ENCODE measurements at regions not wholly inside any gene's neighbourhood (a gene's known extent, or its start where the extent isn't known, plus 50 kb on each side); places are given as distances from the start of the nearest gene placed in this dataset.

DNA sequence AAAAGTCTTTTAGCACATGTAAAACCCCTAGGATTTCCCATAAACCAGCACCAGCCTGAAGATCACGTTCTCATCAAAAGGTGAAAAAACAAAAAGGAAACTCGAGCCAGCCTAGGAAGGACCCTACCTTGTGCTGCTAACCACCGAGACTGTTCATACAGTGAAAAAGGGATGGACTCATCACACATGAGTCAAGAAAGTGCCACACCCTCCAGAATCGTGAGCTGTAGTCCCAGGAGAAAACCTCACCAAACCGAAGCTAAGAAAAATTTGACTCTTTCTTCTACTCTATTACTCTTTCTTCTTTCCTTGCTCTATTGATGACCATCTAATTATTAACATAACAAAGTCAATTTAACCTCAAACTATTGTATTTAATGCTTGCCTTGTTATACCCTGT, 124.8 kb upstream of the USP9Y start:
- DNase-seq (ENCODE audit: low read depth) = no peak

DNA sequence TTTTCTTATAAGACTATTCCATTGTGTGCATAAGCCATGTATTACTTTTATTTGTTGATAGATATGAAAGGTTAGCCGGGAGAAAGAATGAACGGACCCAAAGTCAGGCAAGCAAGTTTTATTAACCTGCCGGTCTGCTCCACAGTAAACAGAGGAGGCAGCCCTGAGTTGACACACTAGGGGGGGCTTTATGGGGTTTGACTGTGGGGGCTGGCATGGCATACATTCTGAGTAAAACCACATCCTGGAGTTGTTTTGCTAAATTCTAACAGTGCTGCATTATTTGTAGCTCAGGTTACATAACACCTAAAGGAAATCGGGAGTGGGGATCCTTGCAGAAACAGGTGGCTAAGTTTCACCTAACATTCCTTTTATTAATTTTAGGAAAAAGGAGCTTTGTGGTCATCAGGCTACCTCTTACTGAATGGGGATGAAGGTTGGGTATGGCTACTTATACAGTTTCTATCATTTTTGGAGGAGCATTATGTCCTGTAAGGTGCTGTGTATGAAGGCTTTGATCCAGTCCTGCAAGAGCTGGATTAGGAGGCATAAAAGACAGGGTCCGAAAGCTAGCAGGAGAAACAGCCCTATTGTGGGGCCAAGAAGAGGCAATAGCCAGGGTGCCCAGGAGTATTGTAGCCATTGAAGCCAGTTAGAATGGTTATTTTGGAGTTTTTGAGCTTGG, 107.4 kb upstream of the USP9Y start:
- DNase-seq (ENCODE audit: low read depth) = no peak

DNA sequence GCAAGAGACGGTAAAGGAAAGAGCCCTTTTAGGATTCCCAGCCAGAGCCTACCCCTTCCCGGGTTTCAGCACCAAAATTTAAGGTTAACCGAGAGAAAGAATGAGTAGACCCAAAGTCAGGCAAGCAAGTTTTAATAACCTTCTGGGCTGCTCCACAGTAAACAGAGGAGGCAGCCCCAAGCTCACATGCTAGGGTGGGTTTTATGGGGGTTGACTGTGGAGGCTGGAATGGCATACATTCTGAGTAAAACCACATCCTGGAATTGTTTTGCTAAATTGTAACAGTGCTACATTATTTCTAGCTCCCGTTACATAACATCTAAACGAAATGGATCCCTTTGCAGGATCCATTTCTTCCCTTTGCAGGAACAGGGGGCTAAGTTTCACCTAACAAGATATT, 102.2 kb upstream of the USP9Y start:
- no peak for DNase-seq (ENCODE audit: low read depth)

DNA sequence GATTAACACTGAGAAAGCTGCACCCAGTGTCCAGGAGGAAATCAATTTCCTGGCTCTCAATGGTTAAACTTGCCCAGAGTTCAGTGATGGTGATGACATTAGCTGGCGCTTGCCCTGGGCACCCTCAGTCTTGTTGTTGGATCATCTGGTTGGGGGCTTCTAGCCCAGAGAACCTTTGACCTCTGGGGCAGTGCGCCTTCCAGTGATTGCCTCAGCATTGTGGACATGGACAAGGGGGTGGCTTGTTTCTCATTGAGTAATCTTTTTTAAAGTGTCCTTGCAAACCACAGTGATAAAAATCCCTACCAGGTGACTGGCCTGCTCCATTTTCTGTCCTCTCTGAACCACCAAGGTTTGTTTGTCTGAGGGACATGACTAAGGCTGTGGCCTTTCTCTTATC, 95.6 kb upstream of the USP9Y start:
- no peak for DNase-seq (ENCODE audit: low read depth)

DNA sequence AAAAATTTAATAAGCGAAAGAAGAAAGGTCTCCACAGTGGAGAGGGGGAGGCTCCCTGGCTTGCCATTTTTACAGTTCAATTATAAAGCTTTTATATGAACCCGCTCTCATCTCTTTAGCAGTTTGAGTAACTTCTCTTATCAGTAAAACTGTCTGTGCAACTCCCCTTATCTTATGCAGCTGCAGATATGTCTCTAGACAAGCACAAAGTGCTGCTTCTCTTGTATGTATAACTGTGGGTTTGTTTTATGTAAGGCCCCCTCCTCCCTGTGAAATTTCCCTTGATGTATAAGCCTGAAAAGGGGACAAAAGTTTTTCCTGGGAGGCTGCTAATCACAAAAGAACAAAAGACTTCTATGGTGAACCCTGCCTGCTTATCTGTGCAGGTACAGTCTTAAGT, 90.2 kb upstream of the USP9Y start:
- DNase-seq (ENCODE audit: low read depth) = no peak

DNA sequence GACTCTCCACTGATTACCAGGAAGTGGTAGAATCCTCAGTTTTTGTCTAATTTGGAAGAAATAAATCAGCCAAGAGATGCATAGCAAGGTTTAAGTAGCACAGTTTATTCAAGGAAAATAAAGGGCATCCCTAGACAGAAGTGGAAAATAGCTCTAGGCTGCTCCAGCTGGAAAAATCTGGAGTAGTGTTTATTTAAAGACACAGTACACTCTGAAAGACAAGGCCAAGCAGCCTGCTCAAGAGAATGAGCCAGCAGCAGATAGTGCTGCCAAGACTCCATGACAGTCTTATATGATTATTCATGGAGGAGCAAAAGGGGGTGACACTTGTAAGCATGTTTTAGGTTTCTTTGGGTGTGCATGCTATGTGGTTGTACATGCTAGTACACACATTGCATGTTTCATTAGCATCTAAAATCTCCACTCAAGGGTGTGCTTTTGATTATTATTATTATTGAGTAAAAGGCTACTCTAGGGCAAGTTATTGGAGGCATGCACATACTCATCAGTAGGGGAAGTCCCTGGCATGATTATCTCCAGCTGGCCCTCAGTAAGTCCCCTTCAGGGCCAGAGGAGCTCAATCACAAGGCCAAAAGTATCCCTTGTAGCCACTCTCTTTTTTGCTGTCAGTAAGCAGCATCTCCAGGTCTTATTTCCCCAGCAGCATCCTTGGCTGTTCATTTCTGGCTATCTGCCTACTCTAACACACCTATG, 85.1 kb upstream of the USP9Y start:
- no peak for DNase-seq (ENCODE audit: low read depth)

DNA sequence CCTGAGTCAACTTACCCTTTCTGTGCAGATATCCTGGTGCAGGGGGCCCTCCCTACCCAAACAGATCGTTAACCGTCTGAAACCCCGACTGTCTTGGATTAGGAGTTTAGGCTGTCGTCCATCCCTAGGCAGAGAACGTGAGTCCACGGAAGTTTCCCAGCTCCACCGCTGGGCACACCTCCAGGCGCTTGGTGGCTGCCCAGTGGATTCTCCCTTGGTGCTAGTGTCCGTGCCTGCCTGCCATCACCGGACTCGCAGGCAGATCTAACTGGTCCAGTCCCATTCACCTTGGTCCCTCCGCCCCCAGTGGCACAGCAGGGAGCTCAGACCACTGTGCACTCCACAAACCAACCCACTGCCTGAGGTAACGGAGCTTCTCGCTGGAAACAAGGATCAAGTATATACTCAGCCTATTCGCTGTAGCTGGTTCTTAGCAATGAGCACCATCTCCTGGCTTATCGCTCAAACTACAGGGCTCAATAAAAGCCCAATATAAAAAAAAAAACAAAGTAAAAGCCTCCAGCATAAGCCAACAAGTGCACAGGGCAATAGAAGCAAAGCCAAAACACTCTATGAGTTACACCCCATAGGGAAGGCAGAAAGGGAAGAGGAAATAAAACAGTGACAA, 79.5 kb upstream of the USP9Y start:
- DNase-seq (ENCODE audit: low read depth) = no peak

DNA sequence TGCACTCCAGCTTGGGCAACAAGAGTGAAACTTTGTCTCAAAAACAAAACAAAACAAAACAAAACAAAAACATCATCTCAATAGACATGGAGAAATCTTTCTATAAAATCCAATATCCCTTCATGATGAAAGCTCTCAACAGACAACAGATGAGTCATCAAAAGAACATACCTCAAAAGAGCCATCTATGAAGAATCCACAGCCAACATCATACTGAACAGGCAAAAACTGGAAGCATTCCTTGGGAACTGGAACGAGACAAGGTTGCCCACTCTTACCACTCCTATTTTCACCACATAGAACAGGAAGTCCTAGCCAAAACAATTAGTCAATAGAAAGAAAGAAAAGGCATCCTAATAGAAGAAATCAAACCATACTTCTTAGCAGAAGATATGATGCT, 77.8 kb upstream of the USP9Y start:
- DNase-seq (ENCODE audit: low read depth) = no peak

DNA sequence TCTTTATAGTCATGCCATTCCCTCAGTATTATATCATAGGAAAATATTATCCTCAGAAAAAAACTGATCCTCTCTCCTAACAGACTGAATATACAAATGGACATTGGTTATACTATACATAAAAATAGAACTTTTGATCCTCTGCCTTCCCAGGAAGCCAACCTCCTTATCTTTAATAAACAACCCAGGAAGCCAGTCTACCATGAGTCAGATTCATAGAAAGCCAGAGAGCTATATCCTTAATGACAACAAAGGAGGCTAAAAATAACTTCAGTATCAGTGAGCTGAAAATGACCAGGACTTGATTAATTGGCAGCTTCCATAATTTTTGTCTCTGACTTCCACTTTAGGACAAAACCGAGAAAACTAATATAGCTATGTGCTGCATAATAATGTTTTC, 58.0 kb upstream of the USP9Y start:
- no peak for DNase-seq (ENCODE audit: low read depth)

DNA sequence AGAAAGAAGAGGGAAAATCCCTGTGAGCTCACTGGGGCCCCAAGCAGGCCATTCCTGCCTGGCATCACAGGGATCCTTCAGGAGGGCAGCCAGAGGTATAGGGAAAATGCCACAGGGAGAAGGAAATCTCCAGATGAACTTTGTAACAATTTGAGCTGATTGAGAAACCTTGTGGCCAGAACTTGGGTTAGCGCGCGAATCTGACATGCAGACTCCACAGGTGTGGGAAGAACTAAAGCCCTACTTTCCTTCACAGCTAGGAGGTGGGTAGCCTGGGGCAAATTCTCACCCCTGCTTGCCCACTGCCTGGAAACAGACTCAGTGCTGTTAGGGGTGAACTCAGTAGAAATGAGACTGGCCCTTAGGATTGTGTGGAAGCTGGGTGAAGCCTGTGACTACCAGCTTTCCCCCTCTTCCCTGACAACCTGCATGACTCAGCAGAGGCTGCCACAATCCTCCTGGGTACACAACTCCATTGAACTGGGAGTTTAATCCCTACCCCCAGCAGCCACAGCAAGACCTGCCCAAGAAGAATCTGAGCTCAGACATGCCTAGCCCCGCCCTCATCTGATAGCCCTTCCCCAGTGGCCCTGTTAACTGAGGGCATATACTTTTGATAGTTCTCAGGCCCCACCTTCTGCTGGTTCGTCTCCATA, 57.2 kb upstream of the USP9Y start:
- DNase-seq (ENCODE audit: low read depth) = no peak

DNA sequence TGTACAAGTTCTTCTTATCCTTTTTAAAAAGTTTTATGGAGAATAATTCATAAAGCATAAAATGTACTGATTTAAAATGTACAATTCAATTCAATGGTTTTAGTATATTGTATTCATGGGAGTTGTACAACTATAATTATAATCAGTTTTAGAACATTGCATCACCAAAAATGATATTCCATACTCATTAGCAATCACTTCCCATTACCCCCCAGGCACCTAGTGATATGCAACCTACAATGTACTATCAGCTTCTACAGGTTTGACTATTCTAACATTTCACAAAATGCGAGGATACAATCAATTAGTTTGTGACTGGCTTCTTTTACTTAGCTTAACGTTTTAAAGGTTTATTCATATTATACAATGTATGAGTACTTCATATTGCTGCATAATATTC, 49.9 kb upstream of the USP9Y start:
- DNase-seq (ENCODE audit: low read depth) = no peak
